Keratinocyte (primary cell): ENCODE measurements at regions not wholly inside any gene's neighbourhood (a gene's known extent, or its start where the extent isn't known, plus 50 kb on each side); places are given as distances from the start of the nearest gene placed in this dataset.
"Not testable (repeated sequence)": the region's sequence is repeated elsewhere in the genome, so short reads cannot be mapped to it uniquely, and the experiment has no call there.

ENCODE experiments used
- CTCF ChIP-seq, 3 experiments: IDR thresholded peaks in 1 of 3; conservative IDR thresholded peaks in 1 of 3; optimal IDR thresholded peaks in 1 of 3; 2 replicates in 2 of 3; 3 replicates in 1 of 3; pipeline versions ENCODE3 to v1.5.1; 2011; ENCODE audit warnings: low read length in 3 of 3, mild to moderate bottlenecking in 3 of 3, moderate library complexity in 2 of 3, control low read depth in 1 of 3, inconsistent platforms in 1 of 3; ENCODE audit not compliant: insufficient read depth in 2 of 3; ENCODE audit errors: extremely low read depth in 1 of 3
- EZH2 ChIP-seq: IDR thresholded peaks from one replicate; pipeline ENCODE4 v1.6.1; 2012; ENCODE audit warnings: inconsistent platforms, mild to moderate bottlenecking, low read length, moderate library complexity

- not testable (repeated sequence) for TF ChIP-seq CTCF (optimal IDR thresholded peaks at IDR 0.05 in 1 of 3, IDR thresholded peaks at IDR 0.05 in 1 of 3, conservative IDR thresholded peaks at IDR 0.05 in 1 of 3; ENCODE audit: extremely low read depth in 1 of 3, insufficient read depth in 2 of 3, low read length in 3 of 3); EZH2
Observed at GRCh38 chr1:83219788-83220187, 779.1 kb downstream of the TTLL7 start.
